ENCODE measurements at regions not wholly inside any gene's neighbourhood (a gene's known extent, or its start where the extent isn't known, plus 50 kb on each side); places are given as distances from the start of the nearest gene placed in this dataset.

GRCh38 chr14:30088620-30089019 lies 161.0 kb upstream of the PRKD1 start:
- no peak for TF ChIP-seq FOSL2 (IDR thresholded peaks at IDR 0.05; ENCODE audit: borderline replicate concordance, low read depth)
- no peak for TF ChIP-seq RXRA (IDR thresholded peaks at IDR 0.05; ENCODE audit: borderline replicate concordance, low read depth)
- no peak for TF ChIP-seq FOXM1 (IDR thresholded peaks at IDR 0.05; ENCODE audit: low read depth)
- TF ChIP-seq RAD21 (IDR thresholded peaks at IDR 0.05; ENCODE audit: low read length): no peak
- TF ChIP-seq RCOR1 (IDR thresholded peaks at IDR 0.05; ENCODE audit: low read length): no peak
- TF ChIP-seq NRF1 (IDR thresholded peaks at IDR 0.05; ENCODE audit: low read depth, low read length): no peak
- no peak for TF ChIP-seq ELF1 (IDR thresholded peaks at IDR 0.05)
- no peak for TF ChIP-seq NFIC (IDR thresholded peaks at IDR 0.05; ENCODE audit: borderline replicate concordance)
- TF ChIP-seq ZBTB33 (IDR thresholded peaks at IDR 0.05; ENCODE audit: borderline replicate concordance, low read depth): no peak
- TF ChIP-seq FOXJ3 (CRISPR knock-in tag; IDR thresholded peaks at IDR 0.05): no peak
- no peak for TF ChIP-seq MEF2A (IDR thresholded peaks at IDR 0.05; ENCODE audit: borderline replicate concordance, low read depth)
- TF ChIP-seq SMC3 (IDR thresholded peaks at IDR 0.05; ENCODE audit: low read depth, low read length): no peak
- no peak for TF ChIP-seq TAF1 (IDR thresholded peaks at IDR 0.05; ENCODE audit: borderline replicate concordance, low read depth, low read length)
- TF ChIP-seq RFX5 (IDR thresholded peaks at IDR 0.05; ENCODE audit: low read length): no peak
- TF ChIP-seq GABPA (IDR thresholded peaks at IDR 0.05; ENCODE audit: low read depth): no peak
- TF ChIP-seq USF2 (IDR thresholded peaks at IDR 0.05; ENCODE audit: borderline replicate concordance, low read depth, low read length): no peak
- no peak for TF ChIP-seq IRF3 (IDR thresholded peaks at IDR 0.05; ENCODE audit: low read depth, low read length)
- no peak for TF ChIP-seq CHD2 (IDR thresholded peaks at IDR 0.05; ENCODE audit: low read length, partially characterized antibody)
- TF ChIP-seq EZH2phosphoT487 (IDR thresholded peaks at IDR 0.05; ENCODE audit: borderline replicate concordance, low read depth): no peak
- TF ChIP-seq USF1 (IDR thresholded peaks at IDR 0.05; ENCODE audit: borderline replicate concordance, low read depth): no peak
- Histone ChIP-seq H3F3A (replicated peaks; ENCODE audit: insufficient read depth) (no peaks in the 10 kb centered on the region), H3K27ac (ENCODE audit: low read depth in 2 of 2, low read length in 1 of 2) (no peak overlapping the region), H3K27me3 (ENCODE audit: insufficient read depth) (no peaks in the 10 kb centered on the region), H3K9me2 (no peaks in the 10 kb centered on the region), H3K4me1 (ENCODE audit: control insufficient read depth in 1 of 2, insufficient read depth in 2 of 2, low read depth in 1 of 2, low read length in 1 of 2) (no peaks in the 10 kb centered on the region), H2AFZ (ENCODE audit: low read depth) (no peak overlapping the region), H3K79me2 (ENCODE audit: insufficient read depth) (no peaks in the 10 kb centered on the region), H3K36me3 (replicated peaks in 1 of 2; ENCODE audit: control insufficient read depth in 1 of 2, insufficient read depth in 2 of 2, low read length in 1 of 2) (no peaks in the 10 kb centered on the region), H3K4me2 (no peak overlapping the region), H3K9ac (no peak overlapping the region), H4K20me1 (ENCODE audit: insufficient read depth) (no peaks in the 10 kb centered on the region), H3K4me3 (ENCODE audit: low read depth in 2 of 2, low read length in 1 of 2) (no peak overlapping the region), H3K9me3 (no peaks in the 10 kb centered on the region)
- ChIA-PET POLR2A (no interaction called here), CTCF (no interaction called here)
- DNase-seq: no peak
- 0% methylated on average over 4 of the region's 4 CpGs for WGBS (ENCODE audit: low lambda C conversion rate)

Data from SK-N-SH (cell line).